BJ (cell line): ENCODE measurements at regions not wholly inside any gene's neighbourhood (a gene's known extent, or its start where the extent isn't known, plus 50 kb on each side); places are given as distances from the start of the nearest gene placed in this dataset.
"Not testable (repeated sequence)": the region's sequence is repeated elsewhere in the genome, so short reads cannot be mapped to it uniquely, and the experiment has no call there.

Experiments
- CTCF ChIA-PET: fragments of 350-600 bp; formaldehyde crosslinking; extraction: SDS; loops from one replicate; lab custom pipeline; 2021; ENCODE audit warnings: antibody characterized with exemption, inconsistent platforms; lab: Yijun Ruan, JAX
- POLR2A ChIA-PET: fragments of 300-600 bp; sonication (Branson Sonifier 250); formaldehyde crosslinking; extraction: SDS; loops from one replicate; lab custom pipeline; 2021; ENCODE audit warnings: antibody characterized with exemption; lab: Charles Lee
- DNase-seq: peaks from one replicate; pipeline ENCODE4 v3.0.0-alpha.2; 2011; ENCODE audit warnings: low read depth
- H3K27me3 ChIP-seq: 2 replicates; pipeline ENCODE4 v1.6.0; 2011; ENCODE audit warnings: low read length; ENCODE audit not compliant: control insufficient read depth, insufficient read depth
- H3K36me3 ChIP-seq: 2 replicates; pipeline ENCODE4 v1.5.1; 2011; ENCODE audit warnings: low read length; ENCODE audit not compliant: control insufficient read depth, insufficient read depth
- H3K4me3 ChIP-seq: 2 replicates; pipeline ENCODE4 v1.5.1; 2011; ENCODE audit warnings: low read depth, mild to moderate bottlenecking, control low read depth, low read length
- CTCF ChIP-seq: IDR thresholded peaks from 2 replicates; pipeline ENCODE4 v1.5.1; 2011; ENCODE audit warnings: low read depth, mild to moderate bottlenecking, control low read depth, inconsistent platforms, low read length, moderate library complexity; ENCODE audit not compliant: insufficient read depth

- H3K27me3 ChIP-seq, POLR2A ChIA-PET, H3K36me3 ChIP-seq, H3K4me3 ChIP-seq, CTCF ChIA-PET, DNase-seq: not testable (repeated sequence)
Observed at GRCh38 chr7:51389952-51390351, 73.3 kb upstream of the COBL start.

GRCh38 chr7:51389216-51389812, 72.7 kb upstream of the COBL start:
- H3K36me3 ChIP-seq, H3K4me3 ChIP-seq, POLR2A ChIA-PET, CTCF ChIA-PET, DNase-seq, H3K27me3 ChIP-seq: not testable (repeated sequence)

- DNase-seq, POLR2A ChIA-PET, H3K4me3 ChIP-seq, H3K36me3 ChIP-seq, H3K27me3 ChIP-seq, CTCF ChIA-PET: not testable (repeated sequence)
Observed at GRCh38 chr7:51388241-51388640, 71.6 kb upstream of the COBL start.

- H3K27me3 ChIP-seq, CTCF ChIA-PET, H3K36me3 ChIP-seq, DNase-seq, POLR2A ChIA-PET, H3K4me3 ChIP-seq: not testable (repeated sequence)
Observed at GRCh38 chr7:51386806-51387568, 70.4 kb upstream of the COBL start.

- CTCF ChIA-PET, H3K4me3 ChIP-seq, H3K36me3 ChIP-seq, DNase-seq, H3K27me3 ChIP-seq, POLR2A ChIA-PET: not testable (repeated sequence)
Observed at GRCh38 chr7:51386184-51386583, 69.6 kb upstream of the COBL start.

GRCh38 chr7:51382243-51382642, 65.6 kb upstream of the COBL start:
- POLR2A ChIA-PET, H3K4me3 ChIP-seq, DNase-seq, CTCF ChIA-PET, H3K36me3 ChIP-seq, H3K27me3 ChIP-seq: not testable (repeated sequence)

- POLR2A ChIA-PET = no interaction called here
- no peak for TF ChIP-seq CTCF
- CTCF ChIA-PET = interaction anchor here (1.2 to 1.3 kb wide), 2 partner anchors 13 to 54 kb away, joined by 3 to 4 read pairs; no protein-coding TSS in a partner anchor
- Histone ChIP-seq H3K36me3 (no peaks in the 10 kb centered on the region), H3K4me3 (no peak overlapping the region), H3K27me3 (no peaks in the 10 kb centered on the region)
- DNase-seq = no peak
Observed at GRCh38 chr7:51376420-51377092, 59.9 kb upstream of the COBL start.

GRCh38 chr7:51374936-51375335, 58.3 kb upstream of the COBL start:
- H3K4me3 ChIP-seq = no peak overlapping the region
- no peak for DNase-seq
- TF ChIP-seq CTCF = no peak
- CTCF ChIA-PET = no interaction called here
- H3K27me3 ChIP-seq = no peaks in the 10 kb centered on the region
- no peaks in the 10 kb centered on the region for H3K36me3 ChIP-seq
- POLR2A ChIA-PET = no interaction called here

- DNase-seq, CTCF ChIA-PET, H3K27me3 ChIP-seq, H3K36me3 ChIP-seq, H3K4me3 ChIP-seq, POLR2A ChIA-PET: not testable (repeated sequence)
Observed at GRCh38 chr7:51373607-51374006, 57.0 kb upstream of the COBL start.
